Lung (tissue), 11 donors: ENCODE measurements at regions not wholly inside any gene's neighbourhood (a gene's known extent, or its start where the extent isn't known, plus 50 kb on each side); places are given as distances from the start of the nearest gene placed in this dataset.

ENCODE experiments used
- ATAC-seq: fragments of 200-7000 bp; cut with Tn5 transposase; one replicate; pipeline ENCODE4 v1.9.1; 2020; ENCODE audit warnings: moderate number of reproducible peaks; ENCODE audit not compliant: insufficient read depth, low FRiP score
- DNase-seq, 3 donors: peaks; one replicate each; pipeline ENCODE4 v3.0.0-alpha.2; 2013 to 2017
- H3K27ac ChIP-seq, 2 donors: one replicate each; pipeline ENCODE4 v1.5.1; 2013; ENCODE audit warnings: mild to moderate bottlenecking in 2 of 2, moderate library complexity in 2 of 2, control low read depth in 1 of 2, inconsistent platforms in 1 of 2, low read depth in 1 of 2, low read length in 1 of 2
- H3K27me3 ChIP-seq, 3 donors: one replicate each; pipeline ENCODE4 v1.5.1; 2013; ENCODE audit warnings: low read length in 2 of 3; ENCODE audit not compliant: control insufficient read depth in 3 of 3, insufficient read depth in 3 of 3
- H3K36me3 ChIP-seq, 4 donors: one replicate each; pipeline ENCODE4 v1.5.1; 2013; ENCODE audit warnings: low read length in 4 of 4, mild to moderate bottlenecking in 1 of 4, moderate library complexity in 1 of 4; ENCODE audit not compliant: control insufficient read depth in 4 of 4, insufficient read depth in 4 of 4
- H3K4me1 ChIP-seq, 5 donors: one replicate each; pipeline ENCODE4 v1.5.1; 2013; ENCODE audit warnings: low read length in 5 of 5, mild to moderate bottlenecking in 2 of 5, moderate library complexity in 1 of 5; ENCODE audit not compliant: control insufficient read depth in 5 of 5, insufficient read depth in 5 of 5
- H3K4me3 ChIP-seq: one replicate; pipeline ENCODE4 v1.5.1; 2013; ENCODE audit warnings: mild to moderate bottlenecking, control low read depth, moderate library complexity
- H3K9ac ChIP-seq, 2 donors: one replicate each; pipeline ENCODE4 v1.5.1; 2013; ENCODE audit warnings: low read length in 2 of 2, control low read depth in 1 of 2; ENCODE audit not compliant: insufficient read depth in 1 of 2
- H3K9me3 ChIP-seq, 4 donors: one replicate each; pipeline ENCODE4 v1.5.1; 2013; ENCODE audit warnings: low read length in 3 of 4, mild to moderate bottlenecking in 1 of 4, moderate library complexity in 1 of 4; ENCODE audit not compliant: control insufficient read depth in 4 of 4, insufficient read depth in 3 of 4
- CTCF ChIP-seq: IDR thresholded peaks from 2 replicates; pipeline ENCODE4 v1.5.1; 2012; ENCODE audit warnings: mild to moderate bottlenecking; ENCODE audit errors: control extremely low read depth, extremely low read depth
- WGBS, 2 donors: extraction: QIAGEN DNeasy Blood & Tissue Kit; methylation state at CpG; one replicate each; pipeline ENCODE4 v1.1.7; 2013; 5-methylcytosine and 5-hydroxymethylcytosine counted together
- donor health status: control.
- donor health status: control.
- donor health status: Bipolar disorder and iron deficiency.
- donor health status: healthy.
- donor health status: DM: yes; HTN: yes; CAD: no.

DNA sequence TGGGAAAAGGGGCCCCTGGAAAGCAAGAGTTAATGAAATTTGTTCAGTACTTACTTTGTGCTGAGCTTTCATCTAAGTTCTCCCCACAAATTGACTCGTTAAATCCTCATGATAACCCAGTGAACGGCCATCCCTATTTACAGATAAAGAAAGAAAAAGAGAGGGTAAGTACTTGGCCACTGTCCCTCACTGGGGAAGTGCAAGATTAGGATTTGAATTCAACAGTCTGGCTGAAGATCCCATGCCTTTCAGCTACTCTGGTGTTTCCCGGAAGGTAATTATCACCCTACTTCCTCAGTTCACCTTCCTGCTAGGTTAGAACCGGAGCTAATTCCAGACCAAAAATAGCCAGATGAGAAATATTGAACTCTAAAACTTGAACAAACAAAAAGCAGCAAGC, 269.2 kb upstream of the TLE4 start:
- H3K9ac ChIP-seq: no peak overlapping the region
- no peak for TF ChIP-seq CTCF
- H3K9me3 ChIP-seq: peaks cover 0 to 2% (median 0%) of the 10 kb centered on the region in 4 donors
- DNase-seq (no peak), ATAC-seq (no peak)
- no peak overlapping the region for H3K4me3 ChIP-seq
- H3K4me1 ChIP-seq: peaks cover 0 to 8% (median 2%) of the 10 kb centered on the region in 5 donors
- 52 to 82% methylated on average over 4 of the region's 4 CpGs for WGBS, 2 donors
- H3K27ac ChIP-seq: no peak overlapping the region
- no peaks in the 10 kb centered on the region for H3K36me3 ChIP-seq
- peaks cover 0 to 7% (median 5%) of the 10 kb centered on the region in 3 donors for H3K27me3 ChIP-seq

- no peaks in the 10 kb centered on the region for H3K9me3 ChIP-seq
- WGBS, 2 donors: 72 to 86% methylated on average over 6 of the region's 6 CpGs
- no peak overlapping the region for H3K9ac ChIP-seq
- no peaks in the 10 kb centered on the region for H3K36me3 ChIP-seq
- DNase-seq (no peak), ATAC-seq (no peak)
- no peak overlapping the region for H3K27ac ChIP-seq
- H3K27me3 ChIP-seq: peaks cover 0 to 5% (median 0%) of the 10 kb centered on the region in 3 donors
- TF ChIP-seq CTCF: no peak
- H3K4me1 ChIP-seq: no peaks in the 10 kb centered on the region
- no peak overlapping the region for H3K4me3 ChIP-seq
Measured at GRCh38 chr9:79308012-79308411, 263.8 kb upstream of the TLE4 start.

DNA sequence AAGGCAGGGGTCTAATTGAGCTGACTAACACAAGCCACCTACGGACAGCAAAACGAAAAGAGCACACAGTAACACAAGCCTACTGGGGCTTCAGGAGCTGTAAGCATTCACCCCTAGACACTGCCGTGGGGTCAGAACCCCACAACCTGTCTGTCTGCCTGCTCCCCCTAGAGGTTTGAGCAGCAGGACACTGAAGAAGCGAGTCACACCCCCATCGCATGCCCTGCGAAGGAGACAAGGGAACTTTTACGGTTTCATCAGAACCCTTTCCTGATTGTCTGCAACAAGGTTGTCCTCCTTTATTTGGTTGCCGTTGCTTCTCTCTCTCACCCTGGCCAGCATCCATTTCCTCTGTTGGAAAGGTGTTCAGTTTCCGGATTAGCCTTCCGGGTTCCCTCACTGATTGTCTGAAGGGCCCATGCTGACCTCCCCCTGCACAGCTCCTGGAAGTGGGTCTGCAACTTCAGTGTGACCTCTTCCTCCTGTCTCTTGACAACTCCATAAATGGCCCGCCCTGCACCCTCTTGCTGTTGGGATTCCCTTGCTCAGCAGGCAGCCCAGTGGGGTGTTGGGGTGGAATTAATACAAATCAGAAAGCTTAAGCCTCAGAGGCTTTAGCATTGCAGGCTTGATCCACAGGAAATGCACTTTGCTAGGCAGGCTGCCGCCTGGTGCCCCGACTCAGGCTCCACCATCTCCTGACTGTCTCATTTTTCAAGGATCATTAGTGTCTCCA, 258.9 kb upstream of the TLE4 start:
- ATAC-seq: no peak
- no peak for DNase-seq
- 79 to 82% methylated on average over 13 of the region's 13 CpGs for WGBS, 2 donors
- H3K9ac ChIP-seq: no peak overlapping the region
- H3K4me1 ChIP-seq: no peaks in the 10 kb centered on the region
- no peak overlapping the region for H3K4me3 ChIP-seq
- no peaks in the 10 kb centered on the region for H3K9me3 ChIP-seq
- H3K27ac ChIP-seq: no peak overlapping the region
- peaks cover 0 to 4% (median 3%) of the 10 kb centered on the region in 3 donors for H3K27me3 ChIP-seq
- no peak for TF ChIP-seq CTCF
- no peaks in the 10 kb centered on the region for H3K36me3 ChIP-seq
